Stimulated activated naive CD8-positive, alpha-beta T cell treated with anti-CD3 and anti-CD28 coated beads, Interleukin-15, Interleukin-2, amounts not matched to agents 100 U/mL and 50 U/mL, for 24 hours (primary cell): ENCODE measurements at regions not wholly inside any gene's neighbourhood (a gene's known extent, or its start where the extent isn't known, plus 50 kb on each side); places are given as distances from the start of the nearest gene placed in this dataset.

Source experiments
- ATAC-seq: fragments of 150-1000 bp; cut with Tn5 transposase; one replicate; pipeline ENCODE4 v1.10.0; 2021
- DNase-seq: peaks from one replicate; pipeline ENCODE4 v3.0.0; 2021

- ATAC-seq (no peak), DNase-seq (no peak)
These were observed 522.9 kb downstream of the CDH26 start for GRCh38 chr20:60480950-60481742.

- no peak for DNase-seq
- ATAC-seq = no peak
These were observed 523.5 kb downstream of the CDH26 start for GRCh38 chr20:60481743-60482133.

GRCh38 chr20:60482221-60483008 is 524.2 kb downstream of the CDH26 start:
- ATAC-seq = no peak
- DNase-seq = no peak

- DNase-seq = no peak
- no peak for ATAC-seq
These were observed 525.1 kb downstream of the CDH26 start for GRCh38 chr20:60483371-60483770.

- DNase-seq = no peak
- ATAC-seq = no peak
These were observed 526.1 kb downstream of the CDH26 start for GRCh38 chr20:60484316-60484715.

- ATAC-seq = no peak
- DNase-seq = no peak
These were observed 527.0 kb downstream of the CDH26 start for GRCh38 chr20:60485012-60485760.

GRCh38 chr20:60486315-60486714 is 528.1 kb downstream of the CDH26 start:
- ATAC-seq = no peak
- DNase-seq = no peak

- DNase-seq (no peak), ATAC-seq (no peak)
These were observed 528.7 kb downstream of the CDH26 start for GRCh38 chr20:60486937-60487336.

GRCh38 chr20:60490217-60491050 is 532.2 kb downstream of the CDH26 start:
- DNase-seq = no peak
- ATAC-seq = no peak

GRCh38 chr20:60491051-60491581 is 532.9 kb downstream of the CDH26 start:
- ATAC-seq = no peak
- DNase-seq = no peak

GRCh38 chr20:60494476-60494875 is 536.3 kb downstream of the CDH26 start:
- DNase-seq = no peak
- no peak for ATAC-seq

GRCh38 chr20:60497298-60498035 is 539.2 kb downstream of the CDH26 start:
- DNase-seq (no peak), ATAC-seq (no peak)

GRCh38 chr20:60500038-60500701 is 541.9 kb downstream of the CDH26 start:
- DNase-seq = no peak
- ATAC-seq = no peak

GRCh38 chr20:60501048-60501447 is 542.8 kb downstream of the CDH26 start:
- no peak for ATAC-seq
- DNase-seq = no peak

- no peak for ATAC-seq
- no peak for DNase-seq
These were observed 544.7 kb downstream of the CDH26 start for GRCh38 chr20:60502881-60503280.

GRCh38 chr20:60505423-60505822 is 547.2 kb downstream of the CDH26 start:
- ATAC-seq (no peak), DNase-seq (no peak)

- no peak for DNase-seq
These were observed 547.8 kb downstream of the CDH26 start for GRCh38 chr20:60506061-60506460.

GRCh38 chr20:60507087-60507694 is 549.0 kb downstream of the CDH26 start:
- ATAC-seq = no peak
- no peak for DNase-seq

More at GRCh38 chr20:60506061-60506460, 547.8 kb downstream of the CDH26 start:
- ATAC-seq = no peak

- DNase-seq (no peak), ATAC-seq (no peak)
These were observed 551.2 kb downstream of the CDH26 start for GRCh38 chr20:60509407-60509806.

GRCh38 chr20:60510356-60510755 is 552.1 kb downstream of the CDH26 start:
- DNase-seq = no peak
- no peak for ATAC-seq
